IMR-90 (cell line): ENCODE measurements at regions not wholly inside any gene's neighbourhood (a gene's known extent, or its start where the extent isn't known, plus 50 kb on each side); places are given as distances from the start of the nearest gene placed in this dataset.

ENCODE experiments used
- ATAC-seq: fragments of 200-7000 bp; cut with Tn5 transposase; 2 replicates; pipeline ENCODE4 v1.9.1; 2020; ENCODE audit warnings: low read depth, mild to moderate bottlenecking, moderate library complexity
- BruUV-seq: library from RNA; stranded (reverse); fragments of 400-500 nt; replicated peaks from 2 replicates; lab custom pipeline; 2021; lab: Mats Ljungman, UMichigan
- CTCF ChIA-PET: fragments of 300-600 bp; formaldehyde crosslinking; extraction: SDS; loops from one replicate; lab custom pipeline; 2021; ENCODE audit warnings: antibody characterized with exemption; lab: Yijun Ruan, JAX
- POLR2A ChIA-PET: fragments of 300-600 bp; sonication (Branson Sonifier 250); formaldehyde crosslinking; loops from one replicate; lab custom pipeline; 2022; ENCODE audit warnings: antibody characterized with exemption; ENCODE audit not compliant: unreplicated experiment; lab: Charles Lee
- DNase-seq: peaks from one replicate; pipeline ENCODE4 v3.0.0; 2013
- H2AFZ ChIP-seq: replicated peaks from 2 replicates; pipeline ENCODE3; 2013; ENCODE audit warnings: low read length, mild to moderate bottlenecking; ENCODE audit not compliant: poor library complexity
- H2AK5ac ChIP-seq: 2 replicates; pipeline ENCODE4 v1.6.1; 2013; ENCODE audit warnings: low read depth, low read length, inconsistent platforms
- H2AK9ac ChIP-seq: replicated peaks from 2 replicates; pipeline ENCODE3; 2013; ENCODE audit warnings: mild to moderate bottlenecking, low read depth, low read length, moderate library complexity; ENCODE audit not compliant: poor library complexity
- H2BK120ac ChIP-seq: 2 replicates; pipeline ENCODE4 v1.6.1; 2013; ENCODE audit warnings: low read depth, low read length, inconsistent platforms
- H2BK15ac ChIP-seq: 3 replicates; pipeline ENCODE4 v1.6.1; 2013; ENCODE audit warnings: low read depth, low read length, inconsistent platforms
- H2BK20ac ChIP-seq: 2 replicates; pipeline ENCODE4 v1.6.1; 2013; ENCODE audit warnings: low read depth, mild to moderate bottlenecking, inconsistent platforms, low read length, moderate library complexity
- H2BK5ac ChIP-seq: 2 replicates; pipeline ENCODE4 v1.6.1; 2013; ENCODE audit warnings: mild to moderate bottlenecking, low read depth, low read length, inconsistent platforms; ENCODE audit not compliant: poor library complexity, severe bottlenecking
- H3K14ac ChIP-seq: replicated peaks from 2 replicates; pipeline ENCODE4 v1.6.1; 2013; ENCODE audit warnings: low read depth, low read length, inconsistent platforms
- H3K18ac ChIP-seq: 2 replicates; pipeline ENCODE4 v1.6.1; 2013; ENCODE audit warnings: low read depth, low read length, control low read depth
- H3K23ac ChIP-seq: 2 replicates; pipeline ENCODE4 v1.6.1; 2013; ENCODE audit warnings: low read depth, low read length, inconsistent platforms
- H3K27ac ChIP-seq: 2 replicates; pipeline ENCODE4 v1.5.1; 2013; ENCODE audit warnings: mild to moderate bottlenecking, control low read depth, low read length; ENCODE audit not compliant: insufficient read depth
- H3K27me3 ChIP-seq: 2 replicates; pipeline ENCODE4 v1.6.1; 2013; ENCODE audit warnings: low read length; ENCODE audit not compliant: control insufficient read depth, insufficient read depth
- H3K36me3 ChIP-seq: 2 replicates; pipeline ENCODE4 v1.6.1; 2013; ENCODE audit warnings: low read length, mixed read lengths; ENCODE audit not compliant: control insufficient read depth, insufficient read depth
- H3K4ac ChIP-seq: 2 replicates; pipeline ENCODE4 v1.6.1; 2013; ENCODE audit warnings: low read depth, low read length, inconsistent platforms
- H3K4me1 ChIP-seq: 2 replicates; pipeline ENCODE4 v1.6.1; 2013; ENCODE audit warnings: low read length, mixed read lengths; ENCODE audit not compliant: control insufficient read depth, insufficient read depth
- H3K4me2 ChIP-seq: 2 replicates; pipeline ENCODE4 v1.6.1; 2013; ENCODE audit warnings: low read depth, mild to moderate bottlenecking, control low read depth, low read length, moderate library complexity
- H3K4me3 ChIP-seq: 2 replicates; pipeline ENCODE4 v1.5.1; 2013; ENCODE audit warnings: low read depth, mild to moderate bottlenecking, control low read depth, low read length, moderate library complexity; ENCODE audit not compliant: insufficient read depth
- H3K56ac ChIP-seq: 2 replicates; pipeline ENCODE4 v1.6.1; 2013; ENCODE audit warnings: low read length, inconsistent platforms; ENCODE audit not compliant: insufficient read depth; ENCODE audit errors: extremely low read depth
- H3K79me1 ChIP-seq, 2 experiments: 2 replicates each; pipeline ENCODE4 v1.6.1; 2013; ENCODE audit warnings: low read length in 2 of 2, inconsistent platforms in 1 of 2, low read depth in 1 of 2
- H3K9ac ChIP-seq: 2 replicates; pipeline ENCODE4 v1.6.1; 2013; ENCODE audit warnings: low read depth, low read length, control low read depth
- H3K9me1 ChIP-seq: 2 replicates; pipeline ENCODE4 v1.6.1; 2013; ENCODE audit warnings: low read length, inconsistent platforms; ENCODE audit not compliant: insufficient read depth
- H3K9me3 ChIP-seq: 2 replicates; pipeline ENCODE4 v1.6.1; 2013; ENCODE audit warnings: low read length; ENCODE audit not compliant: control insufficient read depth, insufficient read depth
- H4K20me1 ChIP-seq: 2 replicates; pipeline ENCODE4 v1.6.1; 2013; ENCODE audit warnings: low read length, inconsistent platforms; ENCODE audit not compliant: insufficient read depth
- H4K5ac ChIP-seq: 2 replicates; pipeline ENCODE4 v1.6.1; 2013; ENCODE audit warnings: mild to moderate bottlenecking, low read depth, low read length, control low read depth
- H4K8ac ChIP-seq, 2 experiments: 2 replicates each; pipeline ENCODE4 v1.6.1; 2013; ENCODE audit warnings: low read depth in 2 of 2, low read length in 2 of 2, control low read depth in 1 of 2, inconsistent platforms in 1 of 2
- H4K91ac ChIP-seq: 2 replicates; pipeline ENCODE4 v1.6.1; 2013; ENCODE audit warnings: low read depth, low read length, inconsistent platforms; ENCODE audit not compliant: insufficient read depth
- BHLHE40 ChIP-seq: fragments of 150-350 bp; IDR thresholded peaks from 2 replicates; pipeline ENCODE4 v1.6.1; 2016; ENCODE audit warnings: mild to moderate bottlenecking, low read depth, low read length
- CEBPB ChIP-seq: IDR thresholded peaks from 2 replicates; pipeline ENCODE4 v1.6.1; 2012; ENCODE audit warnings: low read depth, low read length, improper control_type of control experiment
- CHD1 ChIP-seq: IDR thresholded peaks from 2 replicates; pipeline ENCODE4 v1.6.1; 2012; ENCODE audit warnings: low read depth, low read length, improper control_type of control experiment
- CTCF ChIP-seq: conservative IDR thresholded peaks from 2 replicates; pipeline ENCODE4 v1.5.1; 2012; ENCODE audit warnings: mild to moderate bottlenecking, low read depth, low read length, improper control_type of control experiment
- ELK1 ChIP-seq: fragments of 150-350 bp; IDR thresholded peaks from 2 replicates; pipeline ENCODE4 v1.6.1; 2016; ENCODE audit warnings: low read depth, mild to moderate bottlenecking, low read length, moderate library complexity, borderline replicate concordance
- FOS ChIP-seq: fragments of 150-350 bp; IDR thresholded peaks from 2 replicates; pipeline ENCODE4 v1.6.1; 2016; ENCODE audit warnings: low read depth, low read length
- MAFK ChIP-seq: IDR thresholded peaks from 2 replicates; pipeline ENCODE4 v1.6.1; 2012; ENCODE audit warnings: low read depth, low read length, improper control_type of control experiment
- MAZ ChIP-seq: IDR thresholded peaks from 2 replicates; pipeline ENCODE4 v1.6.1; 2012; ENCODE audit warnings: low read depth, mild to moderate bottlenecking, low read length, improper control_type of control experiment, moderate library complexity, borderline replicate concordance
- MXI1 ChIP-seq: IDR thresholded peaks from 2 replicates; pipeline ENCODE4 v1.6.1; 2012; ENCODE audit warnings: low read depth, mild to moderate bottlenecking, low read length, moderate library complexity, borderline replicate concordance
- NFE2L2 ChIP-seq: fragments of 150-350 bp; IDR thresholded peaks from 2 replicates; pipeline ENCODE4 v1.6.1; 2016; ENCODE audit warnings: low read depth, mild to moderate bottlenecking, low read length
- POLR2A ChIP-seq: IDR thresholded peaks from 2 replicates; pipeline ENCODE4 v1.6.1; 2012; ENCODE audit warnings: mild to moderate bottlenecking, low read depth, low read length
- RAD21 ChIP-seq: IDR thresholded peaks from 2 replicates; pipeline ENCODE4 v1.6.1; 2012; ENCODE audit warnings: low read length, improper control_type of control experiment
- RCOR1 ChIP-seq: IDR thresholded peaks from 2 replicates; pipeline ENCODE4 v1.6.1; 2012; ENCODE audit warnings: mild to moderate bottlenecking, low read length, improper control_type of control experiment; ENCODE audit not compliant: insufficient replicate concordance
- RFX5 ChIP-seq: IDR thresholded peaks from 2 replicates; pipeline ENCODE4 v1.8.0; 2012; ENCODE audit warnings: low read depth, mild to moderate bottlenecking, low read length, moderate library complexity
- SMC3 ChIP-seq: fragments of 150-350 bp; IDR thresholded peaks from 2 replicates; pipeline ENCODE4 v1.6.1; 2016; ENCODE audit warnings: low read depth, mild to moderate bottlenecking, antibody characterized with exemption, low read length, moderate library complexity
- USF2 ChIP-seq: fragments of 150-350 bp; IDR thresholded peaks from 2 replicates; pipeline ENCODE4 v1.6.1; 2017; ENCODE audit warnings: mild to moderate bottlenecking, antibody characterized with exemption, low read length, low read depth
- WGBS, 2 experiments: methylation state at CpG; one replicate each; pipeline versions ENCODE4 v1.1.5 to v1.1.7; 2013; ENCODE audit warnings: missing lambda C conversion rate in 2 of 2; ENCODE audit not compliant: insufficient read length in 1 of 2; ENCODE audit errors: extremely low coverage in 2 of 2; 5-methylcytosine and 5-hydroxymethylcytosine counted together
- dilution Hi-C: fragments of 300-500 bp; cut with HindIII; formaldehyde crosslinking; loops from one replicate; pipeline ENCODE4 v1.14.3; 2018; ENCODE audit warnings: low sequenced_read_pairs; ENCODE audit not compliant: unreplicated experiment
- in situ Hi-C: fragments of 300-500 bp; cut with MboI; formaldehyde crosslinking; loops from 3 replicates; pipeline ENCODE4 v1.14.3; 2019; ENCODE audit warnings: low sequenced_read_pairs, inconsistent platforms, mixed read lengths
- intact Hi-C: fragments of 100-400 bp; cut with micrococcal nuclease; formaldehyde crosslinking; loops from 2 replicates; pipeline ENCODE4 v1.10.0; 2022

- CTCF ChIA-PET: no interaction called here
- Histone ChIP-seq H3K27ac (no peak overlapping the region), H2BK15ac (no peak overlapping the region), H3K4ac (no peak overlapping the region), H3K4me2 (no peak overlapping the region), H3K27me3 (no peaks in the 10 kb centered on the region), H2AK9ac (no peak overlapping the region), H3K79me1 (no peaks in the 10 kb centered on the region), H4K20me1 (no peaks in the 10 kb centered on the region), H3K23ac (no peak overlapping the region), H3K36me3 (no peaks in the 10 kb centered on the region), H3K14ac (no peak overlapping the region), H3K4me1 (no peaks in the 10 kb centered on the region), H2BK5ac (no peak overlapping the region), H3K4me3 (no peak overlapping the region), H3K9ac (no peak overlapping the region), H3K56ac (no peak overlapping the region), H4K5ac (no peak overlapping the region), H4K8ac (no peak overlapping the region), H2BK120ac (no peak overlapping the region), H3K9me1 (no peaks in the 10 kb centered on the region), H3K18ac (no peak overlapping the region), H2AFZ (no peak overlapping the region), H3K9me3 (peaks cover 27% of the 10 kb centered on the region), H2AK5ac (no peak overlapping the region), H2BK20ac (no peak overlapping the region), H4K91ac (no peak overlapping the region)
- ATAC-seq (no peak), DNase-seq (no peak)
- no TSS peak for BruUV-seq
- dilution Hi-C loops (no loop called here), in situ Hi-C loops (loop anchor here (25.0 kb wide), 2 partner anchors 110 to 285 kb away; no protein-coding TSS in a partner anchor), intact Hi-C loops (no loop called here)
- POLR2A ChIA-PET: no interaction called here
- TF ChIP-seq MXI1 (no peak), CEBPB (no peak), RAD21 (no peak), CHD1 (no peak), ELK1 (no peak), NFE2L2 (no peak), POLR2A (no peak), RFX5 (no peak), MAZ (no peak), FOS (no peak), USF2 (no peak), RCOR1 (no peak), CTCF (no peak), MAFK (no peak), SMC3 (no peak), BHLHE40 (no peak)
- WGBS, 2 experiments: no CpG with 5 or more reads among the region's 6 CpGs
These were observed 77.9 kb upstream of the SDK2 start for GRCh38 chr17:73722165-73722564.
